Ishikawa (cell line): ENCODE measurements at regions not wholly inside any gene's neighbourhood (a gene's known extent, or its start where the extent isn't known, plus 50 kb on each side); places are given as distances from the start of the nearest gene placed in this dataset.

Experiments used
- CEBPB ChIP-seq: IDR thresholded peaks from 2 replicates; pipeline ENCODE4 v1.6.1; 2012
- CREB1 ChIP-seq: IDR thresholded peaks from 2 replicates; pipeline ENCODE4 v1.6.1; 2012; ENCODE audit warnings: low read depth
- EGR1 ChIP-seq: IDR thresholded peaks from 2 replicates; pipeline ENCODE4 v1.6.1; 2012
- EP300 ChIP-seq: IDR thresholded peaks from 2 replicates; pipeline ENCODE4 v1.6.1; 2012; ENCODE audit warnings: borderline replicate concordance
- FOXM1 ChIP-seq: IDR thresholded peaks from 2 replicates; pipeline ENCODE4 v1.6.1; 2012; ENCODE audit warnings: low read depth, borderline replicate concordance
- NFIC ChIP-seq: IDR thresholded peaks from 2 replicates; pipeline ENCODE4 v1.6.1; 2012
- RAD21 ChIP-seq: IDR thresholded peaks from 2 replicates; pipeline ENCODE4 v1.6.1; 2012; ENCODE audit warnings: low read depth
- REST ChIP-seq: IDR thresholded peaks from 2 replicates; pipeline ENCODE4 v1.6.1; 2012; ENCODE audit warnings: low read depth, mild to moderate bottlenecking
- TAF1 ChIP-seq: IDR thresholded peaks from 2 replicates; pipeline ENCODE4 v1.6.1; 2012; ENCODE audit warnings: low read depth, mild to moderate bottlenecking
- TCF12 ChIP-seq: IDR thresholded peaks from 2 replicates; pipeline ENCODE4 v1.6.1; 2012; ENCODE audit warnings: low read depth
- TEAD4 ChIP-seq: IDR thresholded peaks from 2 replicates; pipeline ENCODE4 v1.6.1; 2012
- USF1 ChIP-seq: IDR thresholded peaks from 2 replicates; pipeline ENCODE4 v1.6.1; 2012
- YY1 ChIP-seq: IDR thresholded peaks from 2 replicates; pipeline ENCODE4 v1.6.1; 2012; ENCODE audit warnings: low read depth
- ZBTB7A ChIP-seq: IDR thresholded peaks from 2 replicates; pipeline ENCODE4 v1.6.1; 2012; ENCODE audit warnings: low read depth
- TF ChIP-seq, protein P1 (sequence below): IDR thresholded peaks from 2 replicates; pipeline ENCODE4 v1.6.1; 2012

DNA sequence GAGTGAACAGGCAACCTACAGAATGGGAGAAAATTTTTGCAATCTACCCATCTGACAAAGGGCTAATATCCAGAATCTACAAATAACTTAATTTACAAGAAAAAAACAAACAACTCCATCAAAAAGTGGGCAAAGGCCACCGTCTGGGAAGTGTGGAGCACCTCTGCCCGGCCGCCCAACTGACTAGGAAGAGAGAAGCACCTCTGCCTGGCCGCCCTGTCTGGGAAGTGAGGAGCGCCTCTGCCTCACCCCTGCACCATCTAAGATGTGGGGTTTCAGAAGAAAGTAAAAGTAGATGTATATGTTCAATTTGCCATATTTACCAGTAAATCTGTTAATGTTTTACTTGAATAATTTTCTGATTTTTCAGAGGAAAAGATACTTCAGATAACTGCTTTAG is 108.1 kb upstream of the TMEM161B start:
- TF ChIP-seq TAF1 (no peak), FOXM1 (no peak), CEBPB (no peak), CREB1 (no peak), TEAD4 (no peak), TCF12 (no peak), RAD21 (no peak), EP300 (no peak)
- TF ChIP-seq, protein P1, sequence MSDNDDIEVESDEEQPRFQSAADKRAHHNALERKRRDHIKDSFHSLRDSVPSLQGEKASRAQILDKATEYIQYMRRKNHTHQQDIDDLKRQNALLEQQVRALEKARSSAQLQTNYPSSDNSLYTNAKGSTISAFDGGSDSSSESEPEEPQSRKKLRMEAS, result no peak

DNA sequence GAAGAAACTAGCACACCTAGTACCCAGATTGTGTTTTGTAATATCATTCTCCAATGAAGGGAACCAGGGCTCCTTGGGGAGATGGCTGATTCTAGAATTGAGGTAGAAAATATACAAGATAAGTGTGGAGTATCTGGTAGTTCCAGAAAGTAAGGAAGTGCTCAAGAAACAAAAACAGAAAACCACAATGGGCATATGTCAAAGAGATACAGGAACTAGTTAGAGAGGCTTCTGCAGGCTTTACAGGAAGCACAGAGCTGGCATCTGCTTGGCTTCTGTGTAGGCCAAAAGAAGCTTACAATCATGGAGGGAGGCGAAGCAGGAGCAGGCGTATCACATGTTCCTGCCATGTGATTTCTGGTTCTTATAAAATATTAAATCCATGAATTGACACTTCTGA is 105.7 kb upstream of the TMEM161B start:
- TF ChIP-seq YY1, result no peak
- TF ChIP-seq CEBPB, result no peak
- TF ChIP-seq TCF12, result no peak
- TF ChIP-seq TAF1, result no peak
- TF ChIP-seq RAD21, result no peak
- TF ChIP-seq ZBTB7A, result no peak
- no peak for TF ChIP-seq TEAD4
- no peak for TF ChIP-seq CREB1
- no peak for TF ChIP-seq NFIC
- TF ChIP-seq EP300, result no peak
- no peak for TF ChIP-seq FOXM1

- TF ChIP-seq RAD21 (no peak), USF1 (no peak), REST (no peak), TAF1 (no peak), FOXM1 (no peak), TEAD4 (no peak), CEBPB (no peak), ZBTB7A (no peak)
- TF ChIP-seq, protein P1, result no peak
Observed at GRCh38 chr5:88370824-88371223, 102.2 kb upstream of the TMEM161B start.

DNA sequence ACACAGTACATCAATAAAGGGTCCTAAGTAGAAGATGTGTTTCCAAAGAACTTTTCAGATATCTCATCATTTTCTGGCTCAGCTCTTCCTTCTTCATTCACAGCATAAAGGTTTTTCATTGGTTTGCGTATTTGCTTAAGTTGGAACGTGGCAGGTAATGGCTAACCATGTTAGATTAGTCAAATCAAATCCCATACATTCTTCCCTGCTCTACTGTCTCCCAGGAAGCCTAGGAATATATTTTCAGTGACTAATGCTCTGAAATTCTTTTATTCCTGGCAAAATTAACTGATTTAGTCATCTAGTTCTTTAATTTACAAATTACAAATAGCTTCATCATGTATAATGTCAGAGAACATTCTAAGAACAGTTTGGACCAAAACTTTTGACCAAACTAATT is 99.6 kb upstream of the TMEM161B start:
- no peak for TF ChIP-seq USF1
- no peak for TF ChIP-seq TCF12
- no peak for TF ChIP-seq YY1
- no peak for TF ChIP-seq EP300
- no peak for TF ChIP-seq EGR1
- TF ChIP-seq ZBTB7A, result no peak
- no peak for TF ChIP-seq RAD21
- no peak for TF ChIP-seq FOXM1
- no peak for TF ChIP-seq TAF1
- TF ChIP-seq TEAD4, result no peak
- TF ChIP-seq, protein P1, result no peak
- TF ChIP-seq REST, result no peak
- no peak for TF ChIP-seq CEBPB
- no peak for TF ChIP-seq NFIC
- TF ChIP-seq CREB1, result no peak

DNA sequence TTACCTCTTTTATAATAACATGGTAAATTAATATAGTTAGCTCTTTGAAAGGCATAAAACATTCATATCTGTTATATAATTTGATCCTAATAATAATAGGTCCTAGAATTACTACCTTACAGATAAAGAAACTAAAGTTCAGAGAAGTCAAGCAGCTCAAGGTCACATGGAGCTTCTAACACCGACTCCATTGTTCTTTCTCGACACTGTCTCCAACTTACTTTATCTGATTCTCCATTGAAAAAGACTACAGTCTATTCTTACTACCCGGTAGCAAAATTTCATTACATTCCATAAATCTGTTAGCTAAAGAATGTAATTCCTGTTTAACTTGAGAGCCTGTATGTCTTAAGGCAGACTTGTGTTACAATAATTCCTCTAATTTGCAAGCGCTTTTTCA is 96.3 kb upstream of the TMEM161B start:
- no peak for TF ChIP-seq FOXM1
- no peak for TF ChIP-seq REST
- no peak for TF ChIP-seq TCF12
